ENCODE measurements at regions not wholly inside any gene's neighbourhood (a gene's known extent, or its start where the extent isn't known, plus 50 kb on each side); places are given as distances from the start of the nearest gene placed in this dataset.

DNA sequence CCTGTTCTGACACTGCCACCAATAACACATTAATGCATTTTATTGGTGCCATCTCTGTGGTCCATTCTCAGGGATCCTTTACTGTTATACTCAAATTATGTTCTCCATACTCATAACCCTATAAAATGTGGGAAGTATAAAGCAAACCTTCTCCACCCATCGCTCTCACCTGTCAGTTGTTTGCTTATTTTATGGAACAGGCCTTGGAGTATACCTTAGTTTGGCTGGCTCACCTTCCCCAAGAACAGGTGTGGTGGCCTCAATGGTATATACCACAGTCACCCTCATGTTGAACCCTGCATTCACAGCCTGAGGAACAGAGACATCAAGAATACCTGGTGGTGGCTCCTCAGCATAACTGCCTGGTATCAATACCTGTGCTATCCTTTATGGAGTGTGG, 308.4 kb upstream of the STXBP6 start:
- no peaks in the 10 kb centered on the region for H3K9me3 ChIP-seq (replicated peaks; ENCODE audit: control insufficient read depth, insufficient read depth, low read depth, low read length)
- ATAC-seq, result no peak
- intact Hi-C loops (cut with micrococcal nuclease), result no loop called here
- no peaks in the 10 kb centered on the region for H3K27me3 ChIP-seq (ENCODE audit: control insufficient read depth in 2 of 2, insufficient read depth in 2 of 2, low read length in 2 of 2)
- TF ChIP-seq HLTF (IDR thresholded peaks at IDR 0.05) (no peak), ZNF23 (CRISPR knock-in tag; IDR thresholded peaks at IDR 0.05) (no peak), NFRKB (IDR thresholded peaks at IDR 0.05; ENCODE audit: low read depth) (no peak), SRSF7 (optimal IDR thresholded peaks at IDR 0.05; ENCODE audit: low read depth, low read length) (no peak), PRPF4 (IDR thresholded peaks at IDR 0.05; ENCODE audit: insufficient read depth, low read depth, low read length, poor library complexity, severe bottlenecking) (no peak)
- TF ChIP-seq, protein P1, sequence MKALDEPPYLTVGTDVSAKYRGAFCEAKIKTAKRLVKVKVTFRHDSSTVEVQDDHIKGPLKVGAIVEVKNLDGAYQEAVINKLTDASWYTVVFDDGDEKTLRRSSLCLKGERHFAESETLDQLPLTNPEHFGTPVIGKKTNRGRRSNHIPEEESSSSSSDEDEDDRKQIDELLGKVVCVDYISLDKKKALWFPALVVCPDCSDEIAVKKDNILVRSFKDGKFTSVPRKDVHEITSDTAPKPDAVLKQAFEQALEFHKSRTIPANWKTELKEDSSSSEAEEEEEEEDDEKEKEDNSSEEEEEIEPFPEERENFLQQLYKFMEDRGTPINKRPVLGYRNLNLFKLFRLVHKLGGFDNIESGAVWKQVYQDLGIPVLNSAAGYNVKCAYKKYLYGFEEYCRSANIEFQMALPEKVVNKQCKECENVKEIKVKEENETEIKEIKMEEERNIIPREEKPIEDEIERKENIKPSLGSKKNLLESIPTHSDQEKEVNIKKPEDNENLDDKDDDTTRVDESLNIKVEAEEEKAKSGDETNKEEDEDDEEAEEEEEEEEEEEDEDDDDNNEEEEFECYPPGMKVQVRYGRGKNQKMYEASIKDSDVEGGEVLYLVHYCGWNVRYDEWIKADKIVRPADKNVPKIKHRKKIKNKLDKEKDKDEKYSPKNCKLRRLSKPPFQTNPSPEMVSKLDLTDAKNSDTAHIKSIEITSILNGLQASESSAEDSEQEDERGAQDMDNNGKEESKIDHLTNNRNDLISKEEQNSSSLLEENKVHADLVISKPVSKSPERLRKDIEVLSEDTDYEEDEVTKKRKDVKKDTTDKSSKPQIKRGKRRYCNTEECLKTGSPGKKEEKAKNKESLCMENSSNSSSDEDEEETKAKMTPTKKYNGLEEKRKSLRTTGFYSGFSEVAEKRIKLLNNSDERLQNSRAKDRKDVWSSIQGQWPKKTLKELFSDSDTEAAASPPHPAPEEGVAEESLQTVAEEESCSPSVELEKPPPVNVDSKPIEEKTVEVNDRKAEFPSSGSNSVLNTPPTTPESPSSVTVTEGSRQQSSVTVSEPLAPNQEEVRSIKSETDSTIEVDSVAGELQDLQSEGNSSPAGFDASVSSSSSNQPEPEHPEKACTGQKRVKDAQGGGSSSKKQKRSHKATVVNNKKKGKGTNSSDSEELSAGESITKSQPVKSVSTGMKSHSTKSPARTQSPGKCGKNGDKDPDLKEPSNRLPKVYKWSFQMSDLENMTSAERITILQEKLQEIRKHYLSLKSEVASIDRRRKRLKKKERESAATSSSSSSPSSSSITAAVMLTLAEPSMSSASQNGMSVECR (CRISPR knock-in tag; IDR thresholded peaks at IDR 0.05), result no peak
- ChIA-PET CTCF (ENCODE audit: low intra/inter-chr PET ratio) (no interaction called here), POLR2A (no interaction called here)
- WGBS (ENCODE audit: insufficient coverage, low coverage, missing lambda C conversion rate), result 20% methylated on average over 1 of the region's 1 CpG
- no peaks in the 10 kb centered on the region for H3K36me3 ChIP-seq (ENCODE audit: control insufficient read depth, insufficient read depth, low read length)
- no peak overlapping the region for H3K4me2 ChIP-seq (ENCODE audit: insufficient read depth, low read length)
- H3K9me1 ChIP-seq (ENCODE audit: control insufficient read depth, insufficient read depth, low read length), result no peaks in the 10 kb centered on the region
- no peaks in the 10 kb centered on the region for H3K79me2 ChIP-seq (ENCODE audit: control insufficient read depth, insufficient read depth, low read length)
- H3K4me3 ChIP-seq, result no peak overlapping the region
- H3K9ac ChIP-seq (ENCODE audit: insufficient read depth in 1 of 2, low read depth in 2 of 2, low read length in 2 of 2), result no peak overlapping the region
- no peak for FAIRE-seq
- no peak overlapping the region for H3K27ac ChIP-seq (ENCODE audit: extremely low read depth, low read depth, low read length)
- no peak for DNase-seq (ENCODE audit: extremely low read depth in 1 of 4, low spot score in 3 of 4)
- H3K4me1 ChIP-seq (replicated peaks in 1 of 2; ENCODE audit: control insufficient read depth in 2 of 2, insufficient read depth in 2 of 2, low read length in 2 of 2), result no peaks in the 10 kb centered on the region
- no TSS peak for BruUV-seq (replicated peaks)
- no peak overlapping the region for H2AFZ ChIP-seq (ENCODE audit: low read depth, low read length)
- in situ Hi-C loops (cut with MboI), result no loop called here
- no peaks in the 10 kb centered on the region for H4K20me1 ChIP-seq (replicated peaks; ENCODE audit: control insufficient read depth, insufficient read depth, low read length)

All from K562 (cell line).